ENCODE measurements at regions not wholly inside any gene's neighbourhood (a gene's known extent, or its start where the extent isn't known, plus 50 kb on each side); places are given as distances from the start of the nearest gene placed in this dataset.

DNA sequence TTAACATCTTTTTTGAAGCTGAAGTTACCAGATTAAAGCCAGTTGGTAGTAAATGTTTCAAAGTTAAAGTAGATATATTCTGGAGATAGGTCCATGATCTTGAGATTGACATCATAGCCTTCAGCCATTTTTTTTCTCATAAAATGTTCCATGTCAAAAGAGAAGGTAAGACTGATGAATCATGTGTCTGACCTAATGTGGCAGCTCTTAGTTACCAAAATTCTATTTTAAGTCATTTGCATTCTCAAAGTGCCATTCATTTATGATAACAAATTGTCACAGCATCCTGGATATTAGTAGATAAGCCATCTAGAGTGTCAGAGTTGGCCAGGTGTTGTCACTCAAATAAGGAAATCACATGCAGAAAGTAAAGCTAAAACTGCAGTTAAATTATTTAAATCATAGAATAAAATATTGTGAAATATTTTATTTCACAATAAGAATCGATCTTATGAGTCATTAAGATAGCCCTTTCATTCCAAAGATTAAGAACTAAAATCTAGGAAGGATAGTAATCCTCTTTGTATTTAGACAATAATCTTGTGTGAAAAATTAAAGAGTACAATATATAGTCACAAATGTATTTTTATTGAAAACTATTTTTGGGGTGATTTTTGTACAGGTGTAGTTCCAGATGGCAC is 65.7 kb upstream of the ADAD1 start:
- no peaks in the 10 kb centered on the region for H3K27me3 ChIP-seq (ENCODE audit: insufficient read depth, low read length)
- no peaks in the 10 kb centered on the region for H3K4me1 ChIP-seq (ENCODE audit: insufficient read depth, low read length)
- no peak overlapping the region for H2BK120ac ChIP-seq (ENCODE audit: low read depth, low read length, poor library complexity, severe bottlenecking)
- H3K36me3 Mint-ChIP-seq (ENCODE audit: insufficient read depth in 1 of 3, low read depth in 3 of 3) = peaks cover 3 to 16% (median 10%) of the 10 kb centered on the region in 3 experiments; a peak in 5 of 7 replicates
- no peak overlapping the region for H3K14ac ChIP-seq (ENCODE audit: insufficient read depth, low read length)
- no peak overlapping the region for H2BK15ac ChIP-seq (ENCODE audit: low read depth, low read length)
- H2BK20ac ChIP-seq (ENCODE audit: low read depth, low read length, poor library complexity, severe bottlenecking) = no peak overlapping the region
- H3K9ac ChIP-seq (ENCODE audit: extremely low read depth, insufficient read length, low read length) = no peak overlapping the region
- H4K91ac ChIP-seq (ENCODE audit: insufficient read length, low read depth, low read length) = no peak overlapping the region
- H4K5ac ChIP-seq (ENCODE audit: insufficient read length, low read depth, low read length) = no peak overlapping the region
- TF ChIP-seq, protein P1, sequence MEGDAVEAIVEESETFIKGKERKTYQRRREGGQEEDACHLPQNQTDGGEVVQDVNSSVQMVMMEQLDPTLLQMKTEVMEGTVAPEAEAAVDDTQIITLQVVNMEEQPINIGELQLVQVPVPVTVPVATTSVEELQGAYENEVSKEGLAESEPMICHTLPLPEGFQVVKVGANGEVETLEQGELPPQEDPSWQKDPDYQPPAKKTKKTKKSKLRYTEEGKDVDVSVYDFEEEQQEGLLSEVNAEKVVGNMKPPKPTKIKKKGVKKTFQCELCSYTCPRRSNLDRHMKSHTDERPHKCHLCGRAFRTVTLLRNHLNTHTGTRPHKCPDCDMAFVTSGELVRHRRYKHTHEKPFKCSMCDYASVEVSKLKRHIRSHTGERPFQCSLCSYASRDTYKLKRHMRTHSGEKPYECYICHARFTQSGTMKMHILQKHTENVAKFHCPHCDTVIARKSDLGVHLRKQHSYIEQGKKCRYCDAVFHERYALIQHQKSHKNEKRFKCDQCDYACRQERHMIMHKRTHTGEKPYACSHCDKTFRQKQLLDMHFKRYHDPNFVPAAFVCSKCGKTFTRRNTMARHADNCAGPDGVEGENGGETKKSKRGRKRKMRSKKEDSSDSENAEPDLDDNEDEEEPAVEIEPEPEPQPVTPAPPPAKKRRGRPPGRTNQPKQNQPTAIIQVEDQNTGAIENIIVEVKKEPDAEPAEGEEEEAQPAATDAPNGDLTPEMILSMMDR (conservative IDR thresholded peaks at IDR 0.05) = no peak
- H4K20me1 ChIP-seq (ENCODE audit: control insufficient read depth, insufficient read depth, insufficient read length) = no peaks in the 10 kb centered on the region
- DNase-seq = no peak
- H3K9me3 Mint-ChIP-seq = no peaks in the 10 kb centered on the region
- H3K4ac ChIP-seq (ENCODE audit: low read depth, low read length) = no peak overlapping the region
- no peak overlapping the region for H3T11ph ChIP-seq (ENCODE audit: low read length)
- H4K8ac ChIP-seq (replicated peaks; ENCODE audit: insufficient read length, low read depth, low read length) = no peak overlapping the region
- H2BK12ac ChIP-seq (ENCODE audit: insufficient read length, low read depth, low read length) = no peak overlapping the region
- H3K9me3 ChIP-seq (ENCODE audit: control insufficient read depth, low read depth, low read length) = no peaks in the 10 kb centered on the region
- H3K23ac ChIP-seq (ENCODE audit: insufficient read length, low read depth, low read length) = no peak overlapping the region
- no peak overlapping the region for H2AFZ ChIP-seq (ENCODE audit: low read length)
- no CpG with 5 or more reads among the region's 1 CpG for WGBS (ENCODE audit: extremely low coverage, insufficient read length, low lambda C conversion rate)
- no peak overlapping the region for H3K4me3 Mint-ChIP-seq
- H3K18ac ChIP-seq (ENCODE audit: insufficient read length, low read depth, low read length) = no peak overlapping the region
- no peak overlapping the region for H2BK5ac ChIP-seq (ENCODE audit: insufficient read length, low read length)
- H3K79me1 ChIP-seq (ENCODE audit: insufficient read depth, low read depth, low read length, poor library complexity, severe bottlenecking) = no peaks in the 10 kb centered on the region
- 0 out of 4 replicates have a peak, but pooled peaks cover 0 to 2% of the 10 kb centered on the region in 2 experiments for H3K4me1 Mint-ChIP-seq
- no peaks in the 10 kb centered on the region for H3K27me3 Mint-ChIP-seq (ENCODE audit: low read depth)
- no peak overlapping the region for H3K4me2 ChIP-seq (ENCODE audit: insufficient read depth, insufficient read length, low read length)
- no peaks in the 10 kb centered on the region for H3K79me2 ChIP-seq (ENCODE audit: insufficient read depth, low read length)
- no peak overlapping the region for H2AK5ac ChIP-seq (ENCODE audit: insufficient read length, low read length)
- H3K56ac ChIP-seq (ENCODE audit: insufficient read length, low read depth, low read length) = no peak overlapping the region
- no peak overlapping the region for H3K27ac ChIP-seq (ENCODE audit: insufficient read length, low read depth, low read length)
- H3K27ac Mint-ChIP-seq = no peak overlapping the region
- H3K23me2 ChIP-seq (ENCODE audit: insufficient read length, low read depth, low read length, poor library complexity, severe bottlenecking) = no peaks in the 10 kb centered on the region

Measured in H9 (cell line).